ENCODE measurements at regions not wholly inside any gene's neighbourhood (a gene's known extent, or its start where the extent isn't known, plus 50 kb on each side); places are given as distances from the start of the nearest gene placed in this dataset.

GRCh38 chr12:9365296-9365695, 157.1 kb upstream of the PZP start:
- TF ChIP-seq POLR2A (IDR thresholded peaks at IDR 0.05; ENCODE audit: low read length) (no peak), POLR2AphosphoS2 (conservative IDR thresholded peaks at IDR 0.05; ENCODE audit: low read length) (no peak), CHD2 (IDR thresholded peaks at IDR 0.05; ENCODE audit: low read length, partially characterized antibody) (no peak), ELK1 (IDR thresholded peaks at IDR 0.05; ENCODE audit: low read depth, low read length) (no peak), ZNF302 (CRISPR knock-in tag; IDR thresholded peaks at IDR 0.05) (no peak), PHF8 (IDR thresholded peaks at IDR 0.05; ENCODE audit: borderline replicate concordance, low read depth) (no peak), RCOR1 (IDR thresholded peaks at IDR 0.05; ENCODE audit: low read depth, low read length) (no peak)
- TF ChIP-seq, protein P1, sequence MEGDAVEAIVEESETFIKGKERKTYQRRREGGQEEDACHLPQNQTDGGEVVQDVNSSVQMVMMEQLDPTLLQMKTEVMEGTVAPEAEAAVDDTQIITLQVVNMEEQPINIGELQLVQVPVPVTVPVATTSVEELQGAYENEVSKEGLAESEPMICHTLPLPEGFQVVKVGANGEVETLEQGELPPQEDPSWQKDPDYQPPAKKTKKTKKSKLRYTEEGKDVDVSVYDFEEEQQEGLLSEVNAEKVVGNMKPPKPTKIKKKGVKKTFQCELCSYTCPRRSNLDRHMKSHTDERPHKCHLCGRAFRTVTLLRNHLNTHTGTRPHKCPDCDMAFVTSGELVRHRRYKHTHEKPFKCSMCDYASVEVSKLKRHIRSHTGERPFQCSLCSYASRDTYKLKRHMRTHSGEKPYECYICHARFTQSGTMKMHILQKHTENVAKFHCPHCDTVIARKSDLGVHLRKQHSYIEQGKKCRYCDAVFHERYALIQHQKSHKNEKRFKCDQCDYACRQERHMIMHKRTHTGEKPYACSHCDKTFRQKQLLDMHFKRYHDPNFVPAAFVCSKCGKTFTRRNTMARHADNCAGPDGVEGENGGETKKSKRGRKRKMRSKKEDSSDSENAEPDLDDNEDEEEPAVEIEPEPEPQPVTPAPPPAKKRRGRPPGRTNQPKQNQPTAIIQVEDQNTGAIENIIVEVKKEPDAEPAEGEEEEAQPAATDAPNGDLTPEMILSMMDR (IDR thresholded peaks at IDR 0.05): no peak
- TF ChIP-seq, protein P2, sequence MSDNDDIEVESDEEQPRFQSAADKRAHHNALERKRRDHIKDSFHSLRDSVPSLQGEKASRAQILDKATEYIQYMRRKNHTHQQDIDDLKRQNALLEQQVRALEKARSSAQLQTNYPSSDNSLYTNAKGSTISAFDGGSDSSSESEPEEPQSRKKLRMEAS (IDR thresholded peaks at IDR 0.05): no peak
- TF ChIP-seq, protein P3, sequence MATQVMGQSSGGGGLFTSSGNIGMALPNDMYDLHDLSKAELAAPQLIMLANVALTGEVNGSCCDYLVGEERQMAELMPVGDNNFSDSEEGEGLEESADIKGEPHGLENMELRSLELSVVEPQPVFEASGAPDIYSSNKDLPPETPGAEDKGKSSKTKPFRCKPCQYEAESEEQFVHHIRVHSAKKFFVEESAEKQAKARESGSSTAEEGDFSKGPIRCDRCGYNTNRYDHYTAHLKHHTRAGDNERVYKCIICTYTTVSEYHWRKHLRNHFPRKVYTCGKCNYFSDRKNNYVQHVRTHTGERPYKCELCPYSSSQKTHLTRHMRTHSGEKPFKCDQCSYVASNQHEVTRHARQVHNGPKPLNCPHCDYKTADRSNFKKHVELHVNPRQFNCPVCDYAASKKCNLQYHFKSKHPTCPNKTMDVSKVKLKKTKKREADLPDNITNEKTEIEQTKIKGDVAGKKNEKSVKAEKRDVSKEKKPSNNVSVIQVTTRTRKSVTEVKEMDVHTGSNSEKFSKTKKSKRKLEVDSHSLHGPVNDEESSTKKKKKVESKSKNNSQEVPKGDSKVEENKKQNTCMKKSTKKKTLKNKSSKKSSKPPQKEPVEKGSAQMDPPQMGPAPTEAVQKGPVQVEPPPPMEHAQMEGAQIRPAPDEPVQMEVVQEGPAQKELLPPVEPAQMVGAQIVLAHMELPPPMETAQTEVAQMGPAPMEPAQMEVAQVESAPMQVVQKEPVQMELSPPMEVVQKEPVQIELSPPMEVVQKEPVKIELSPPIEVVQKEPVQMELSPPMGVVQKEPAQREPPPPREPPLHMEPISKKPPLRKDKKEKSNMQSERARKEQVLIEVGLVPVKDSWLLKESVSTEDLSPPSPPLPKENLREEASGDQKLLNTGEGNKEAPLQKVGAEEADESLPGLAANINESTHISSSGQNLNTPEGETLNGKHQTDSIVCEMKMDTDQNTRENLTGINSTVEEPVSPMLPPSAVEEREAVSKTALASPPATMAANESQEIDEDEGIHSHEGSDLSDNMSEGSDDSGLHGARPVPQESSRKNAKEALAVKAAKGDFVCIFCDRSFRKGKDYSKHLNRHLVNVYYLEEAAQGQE (IDR thresholded peaks at IDR 0.05): no peak

All from A549 (cell line).